ENCODE measurements at regions not wholly inside any gene's neighbourhood (a gene's known extent, or its start where the extent isn't known, plus 50 kb on each side); places are given as distances from the start of the nearest gene placed in this dataset.

- TF ChIP-seq CTCF (IDR thresholded peaks at IDR 0.05; ENCODE audit: control insufficient read depth, extremely low read depth, insufficient read depth): no peak
- no peak overlapping the region for H3K4me3 ChIP-seq (ENCODE audit: low read depth, low read length)
- DNase-seq (ENCODE audit: low read depth): no peak
These were observed 501.9 kb upstream of the KLHL29 start for GRCh38 chr2:22883054-22883453.

- TF ChIP-seq CTCF (IDR thresholded peaks at IDR 0.05; ENCODE audit: control insufficient read depth, extremely low read depth, insufficient read depth): no peak
- no peak overlapping the region for H3K4me3 ChIP-seq (ENCODE audit: low read depth, low read length)
- DNase-seq (ENCODE audit: low read depth): no peak
These were observed 499.7 kb upstream of the KLHL29 start for GRCh38 chr2:22885245-22885644.

- no peak overlapping the region for H3K4me3 ChIP-seq (ENCODE audit: low read depth, low read length)
- DNase-seq (ENCODE audit: low read depth): no peak
- no peak for TF ChIP-seq CTCF (IDR thresholded peaks at IDR 0.05; ENCODE audit: control insufficient read depth, extremely low read depth, insufficient read depth)
These were observed 497.6 kb upstream of the KLHL29 start for GRCh38 chr2:22887426-22887825.

- no peak overlapping the region for H3K4me3 ChIP-seq (ENCODE audit: low read depth, low read length)
- TF ChIP-seq CTCF (IDR thresholded peaks at IDR 0.05; ENCODE audit: control insufficient read depth, extremely low read depth, insufficient read depth): no peak
- no peak for DNase-seq (ENCODE audit: low read depth)
These were observed 497.1 kb upstream of the KLHL29 start for GRCh38 chr2:22887845-22888244.

- no peak overlapping the region for H3K4me3 ChIP-seq (ENCODE audit: low read depth, low read length)
- DNase-seq (ENCODE audit: low read depth): no peak
- TF ChIP-seq CTCF (IDR thresholded peaks at IDR 0.05; ENCODE audit: control insufficient read depth, extremely low read depth, insufficient read depth): no peak
These were observed 494.8 kb upstream of the KLHL29 start for GRCh38 chr2:22890132-22890531.

GRCh38 chr2:22893761-22894517, 491.0 kb upstream of the KLHL29 start:
- no peak overlapping the region for H3K4me3 ChIP-seq (ENCODE audit: low read depth, low read length)
- TF ChIP-seq CTCF (IDR thresholded peaks at IDR 0.05; ENCODE audit: control insufficient read depth, extremely low read depth, insufficient read depth): no peak
- DNase-seq (ENCODE audit: low read depth): no peak

GRCh38 chr2:22894761-22895160, 490.2 kb upstream of the KLHL29 start:
- no peak for TF ChIP-seq CTCF (IDR thresholded peaks at IDR 0.05; ENCODE audit: control insufficient read depth, extremely low read depth, insufficient read depth)
- DNase-seq (ENCODE audit: low read depth): no peak
- no peak overlapping the region for H3K4me3 ChIP-seq (ENCODE audit: low read depth, low read length)

Data from LNCaP clone FGC (cell line).